Lower leg skin (tissue), 3 donors: ENCODE measurements at regions not wholly inside any gene's neighbourhood (a gene's known extent, or its start where the extent isn't known, plus 50 kb on each side); places are given as distances from the start of the nearest gene placed in this dataset.

Experiments
- CTCF ChIP-seq, 3 donors: fragments of 450-650 bp; IDR thresholded peaks; one replicate each; pipeline ENCODE4 v1.5.1; 2016; ENCODE audit warnings: antibody characterized with exemption in 3 of 3, mild to moderate bottlenecking in 3 of 3, moderate library complexity in 2 of 3
- POLR2A ChIP-seq, 2 donors: fragments of 450-650 bp; IDR thresholded peaks; one replicate each; pipeline ENCODE4 v1.6.1; 2016 to 2017; ENCODE audit warnings: antibody characterized with exemption in 2 of 2, mild to moderate bottlenecking in 1 of 2, moderate library complexity in 1 of 2

DNA sequence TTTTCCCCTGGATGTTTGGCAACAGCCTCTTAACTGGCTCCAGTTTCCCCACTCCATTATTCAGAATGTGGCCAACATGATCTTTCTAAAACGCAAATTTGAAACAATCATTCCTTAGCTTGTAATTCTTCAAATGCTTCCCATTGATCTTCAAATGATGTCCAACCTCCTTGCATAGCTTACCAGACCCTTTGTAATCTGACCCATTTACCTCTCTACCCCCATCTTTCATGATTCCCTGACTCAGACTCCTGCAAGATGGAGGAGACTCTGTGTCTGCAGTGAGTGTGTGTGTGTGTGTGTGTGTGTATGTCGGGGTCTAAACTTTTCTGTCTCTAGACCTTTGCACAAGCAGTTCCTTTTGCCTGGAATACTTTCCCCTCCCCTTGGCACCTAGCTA is 515.7 kb upstream of the PROK2 start:
- TF ChIP-seq CTCF (IDR thresholded peaks at IDR 0.05) (no peak), POLR2A (IDR thresholded peaks at IDR 0.05) (no peak)
